Loucy (cell line): ENCODE measurements at regions not wholly inside any gene's neighbourhood (a gene's known extent, or its start where the extent isn't known, plus 50 kb on each side); places are given as distances from the start of the nearest gene placed in this dataset.

Source experiments
- H2AFZ ChIP-seq: fragments of 200-600 bp; sonication (generic); 2 replicates; pipeline ENCODE4 v1.6.0; 2016; ENCODE audit warnings: antibody characterized with exemption, mild to moderate bottlenecking, low read length, moderate library complexity
- H3F3A ChIP-seq: fragments of 200-600 bp; 2 replicates; pipeline ENCODE4 v1.6.0; 2016; ENCODE audit warnings: antibody characterized with exemption, low read depth, mild to moderate bottlenecking
- H3K27me3 ChIP-seq: fragments of 200-600 bp; sonication (generic); 2 replicates; pipeline ENCODE4 v1.6.1; 2014; ENCODE audit warnings: low read length, mild to moderate bottlenecking; ENCODE audit not compliant: insufficient read depth, poor library complexity, severe bottlenecking
- H3K36me3 ChIP-seq: fragments of 200-600 bp; sonication (generic); 2 replicates; pipeline ENCODE4 v1.6.1; 2016; ENCODE audit warnings: low read length; ENCODE audit not compliant: insufficient read depth
- H3K4me1 ChIP-seq: fragments of 200-600 bp; sonication (generic); 2 replicates; pipeline ENCODE4 v1.5.1; 2014; ENCODE audit warnings: low read length, mild to moderate bottlenecking; ENCODE audit not compliant: insufficient read depth, poor library complexity, severe bottlenecking
- H3K4me2 ChIP-seq: fragments of 200-600 bp; sonication (generic); 2 replicates; pipeline ENCODE4 v1.6.0; 2014; ENCODE audit warnings: antibody characterized with exemption, low read length, low read depth, mild to moderate bottlenecking; ENCODE audit not compliant: poor library complexity, severe bottlenecking
- H3K4me3 ChIP-seq: fragments of 200-600 bp; sonication (generic); 2 replicates; pipeline ENCODE4 v1.5.1; 2014; ENCODE audit warnings: low read length, mild to moderate bottlenecking, mixed read lengths; ENCODE audit not compliant: poor library complexity, severe bottlenecking
- H3K79me2 ChIP-seq: fragments of 200-600 bp; sonication (generic); 2 replicates; pipeline ENCODE4 v1.6.1; 2014; ENCODE audit warnings: low read length; ENCODE audit not compliant: insufficient read depth
- H3K9ac ChIP-seq: fragments of 200-600 bp; sonication (generic); 2 replicates; pipeline ENCODE4 v1.6.0; 2014; ENCODE audit warnings: mild to moderate bottlenecking, low read depth, low read length, moderate library complexity; ENCODE audit not compliant: poor library complexity, severe bottlenecking
- H3K9me2 ChIP-seq: fragments of 200-600 bp; sonication (generic); replicated peaks from 2 replicates; pipeline ENCODE4 v1.6.1; 2016; ENCODE audit warnings: low read depth, low read length, mixed read lengths
- H3K9me3 ChIP-seq: fragments of 200-600 bp; sonication (generic); 2 replicates; pipeline ENCODE4 v1.6.1; 2014; ENCODE audit warnings: mild to moderate bottlenecking, antibody characterized with exemption, low read length, low read depth; ENCODE audit not compliant: insufficient read depth
- H4K20me1 ChIP-seq: fragments of 200-600 bp; sonication (generic); 2 replicates; pipeline ENCODE4 v1.6.0; 2014; ENCODE audit warnings: antibody characterized with exemption, low read length, mild to moderate bottlenecking; ENCODE audit not compliant: insufficient read depth, poor library complexity, severe bottlenecking
- EZH2phosphoT487 ChIP-seq: fragments of 200-600 bp; IDR thresholded peaks from 2 replicates; pipeline ENCODE4 v1.6.1; 2018; ENCODE audit warnings: antibody characterized with exemption, mild to moderate bottlenecking, moderate library complexity, borderline replicate concordance
- TF ChIP-seq, protein P1 (sequence below): fragments of 200-600 bp; sonication (generic); conservative IDR thresholded peaks from 2 replicates; pipeline ENCODE4 v1.5.1; 2014; ENCODE audit warnings: mild to moderate bottlenecking, antibody characterized with exemption, low read length

DNA sequence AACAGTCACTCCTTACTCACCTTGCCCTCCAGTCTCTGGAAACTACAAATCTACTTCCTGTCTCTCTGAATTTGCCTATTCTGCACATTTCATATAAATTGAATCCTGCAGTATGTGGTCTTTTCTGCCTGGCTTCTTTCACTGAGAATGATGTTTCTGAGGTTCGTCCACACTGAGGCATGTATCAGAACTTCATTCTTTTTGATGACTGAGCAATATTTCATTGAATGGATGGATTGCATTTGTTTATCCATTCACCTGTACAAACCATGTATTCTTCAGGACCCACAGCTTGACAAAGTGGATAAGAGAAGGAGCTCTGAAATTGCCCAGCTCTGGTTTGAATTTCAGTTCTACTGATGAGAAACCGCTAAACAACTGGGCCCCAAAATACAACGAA is 118.9 kb upstream of the ARRDC4 start:
- no peaks in the 10 kb centered on the region for H3F3A ChIP-seq
- no peaks in the 10 kb centered on the region for H4K20me1 ChIP-seq

DNA sequence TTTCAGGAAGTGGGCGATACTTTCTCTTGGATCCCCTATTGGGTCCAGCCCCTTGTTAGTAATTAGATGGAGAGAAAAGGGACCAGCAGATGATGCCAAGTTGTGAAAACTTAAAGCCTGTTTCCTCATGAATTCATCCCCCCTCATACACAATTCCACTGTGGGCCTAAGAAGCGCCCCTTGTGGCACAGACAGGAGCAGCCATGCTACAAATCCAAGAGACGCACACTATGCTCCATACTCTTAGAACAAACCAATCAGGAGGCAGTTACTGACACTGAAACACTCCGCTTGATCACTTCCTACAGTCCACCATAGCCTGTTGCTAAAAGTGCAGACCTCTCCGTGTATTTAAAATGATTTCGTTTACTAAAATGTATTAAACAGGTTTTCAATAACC is 111.3 kb upstream of the ARRDC4 start:
- H4K20me1 ChIP-seq = no peaks in the 10 kb centered on the region
- no peak overlapping the region for H2AFZ ChIP-seq
- no peak overlapping the region for H3K4me3 ChIP-seq
- H3K9ac ChIP-seq = no peak overlapping the region
- 0 out of 2 replicates have a peak, but pooled peaks cover 3% of the 10 kb centered on the region for H3K9me2 ChIP-seq
- no peak for TF ChIP-seq EZH2phosphoT487
- TF ChIP-seq, protein P1, sequence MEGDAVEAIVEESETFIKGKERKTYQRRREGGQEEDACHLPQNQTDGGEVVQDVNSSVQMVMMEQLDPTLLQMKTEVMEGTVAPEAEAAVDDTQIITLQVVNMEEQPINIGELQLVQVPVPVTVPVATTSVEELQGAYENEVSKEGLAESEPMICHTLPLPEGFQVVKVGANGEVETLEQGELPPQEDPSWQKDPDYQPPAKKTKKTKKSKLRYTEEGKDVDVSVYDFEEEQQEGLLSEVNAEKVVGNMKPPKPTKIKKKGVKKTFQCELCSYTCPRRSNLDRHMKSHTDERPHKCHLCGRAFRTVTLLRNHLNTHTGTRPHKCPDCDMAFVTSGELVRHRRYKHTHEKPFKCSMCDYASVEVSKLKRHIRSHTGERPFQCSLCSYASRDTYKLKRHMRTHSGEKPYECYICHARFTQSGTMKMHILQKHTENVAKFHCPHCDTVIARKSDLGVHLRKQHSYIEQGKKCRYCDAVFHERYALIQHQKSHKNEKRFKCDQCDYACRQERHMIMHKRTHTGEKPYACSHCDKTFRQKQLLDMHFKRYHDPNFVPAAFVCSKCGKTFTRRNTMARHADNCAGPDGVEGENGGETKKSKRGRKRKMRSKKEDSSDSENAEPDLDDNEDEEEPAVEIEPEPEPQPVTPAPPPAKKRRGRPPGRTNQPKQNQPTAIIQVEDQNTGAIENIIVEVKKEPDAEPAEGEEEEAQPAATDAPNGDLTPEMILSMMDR = peak; percentile 39; the same call in 1 of the 2 replicates
- H3K4me1 ChIP-seq = no peaks in the 10 kb centered on the region
- no peaks in the 10 kb centered on the region for H3K36me3 ChIP-seq
- no peaks in the 10 kb centered on the region for H3F3A ChIP-seq
- H3K9me3 ChIP-seq = no peaks in the 10 kb centered on the region
- H3K4me2 ChIP-seq = no peak overlapping the region
- H3K27me3 ChIP-seq = no peaks in the 10 kb centered on the region
- H3K79me2 ChIP-seq = no peaks in the 10 kb centered on the region

More for the DNA sequence above, 118.9 kb upstream of the ARRDC4 start:
- Histone ChIP-seq H3K4me1 (no peaks in the 10 kb centered on the region), H3K9me2 (no peaks in the 10 kb centered on the region), H3K36me3 (no peaks in the 10 kb centered on the region), H3K79me2 (no peaks in the 10 kb centered on the region), H3K27me3 (no peaks in the 10 kb centered on the region), H2AFZ (no peak overlapping the region), H3K9ac (no peak overlapping the region), H3K9me3 (no peaks in the 10 kb centered on the region), H3K4me3 (no peak overlapping the region), H3K4me2 (no peak overlapping the region)
- TF ChIP-seq EZH2phosphoT487 = no peak
- TF ChIP-seq, protein P1 = no peak

DNA sequence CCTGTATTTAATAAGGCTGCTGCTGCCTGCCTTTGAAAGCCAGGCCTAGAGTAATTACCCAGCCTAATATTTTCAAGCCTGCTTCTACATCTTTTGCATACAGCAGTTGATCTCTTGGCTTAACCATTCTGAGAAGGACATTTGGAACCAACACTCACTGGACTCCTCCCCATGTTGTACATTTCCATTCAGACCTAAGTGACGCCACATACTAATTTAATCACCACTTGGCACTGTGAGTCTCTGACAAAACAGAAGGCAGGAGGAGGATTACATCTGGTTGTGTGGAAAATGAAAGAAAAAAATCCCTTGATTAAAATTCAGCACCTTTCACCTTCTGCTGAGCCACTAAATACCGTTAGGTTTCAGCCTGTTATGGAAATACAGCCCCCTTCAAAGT is 102.2 kb upstream of the ARRDC4 start:
- no peak overlapping the region for H2AFZ ChIP-seq
- no peaks in the 10 kb centered on the region for H3K9me3 ChIP-seq
- no peaks in the 10 kb centered on the region for H3K36me3 ChIP-seq
- no peaks in the 10 kb centered on the region for H3F3A ChIP-seq
- H3K4me1 ChIP-seq = no peaks in the 10 kb centered on the region
- TF ChIP-seq, protein P1 = no peak
- no peaks in the 10 kb centered on the region for H3K79me2 ChIP-seq
- no peaks in the 10 kb centered on the region for H4K20me1 ChIP-seq
- no peak overlapping the region for H3K9ac ChIP-seq
- H3K4me3 ChIP-seq = no peak overlapping the region
- no peaks in the 10 kb centered on the region for H3K27me3 ChIP-seq
- H3K9me2 ChIP-seq = 0 out of 2 replicates have a peak, but pooled peaks cover 3% of the 10 kb centered on the region
- no peak overlapping the region for H3K4me2 ChIP-seq
